Stimulated activated CD4-positive, alpha-beta T cell treated with anti-CD3 and anti-CD28 coated beads, Interleukin-15, amount 100 ng/mL, for 48 hours (primary cell): ENCODE measurements at regions not wholly inside any gene's neighbourhood (a gene's known extent, or its start where the extent isn't known, plus 50 kb on each side); places are given as distances from the start of the nearest gene placed in this dataset.

Experiments used
- DNase-seq, 2 donors: peaks; one replicate each; pipeline ENCODE4 v3.0.0-alpha.2; 2020; ENCODE audit warnings: low read depth in 2 of 2

GRCh38 chr10:104574838-104575237 is 66.3 kb upstream of the SORCS3 start:
- no peak for DNase-seq

- no peak for DNase-seq
Measured at GRCh38 chr10:104576611-104577010, 64.5 kb upstream of the SORCS3 start.

DNA sequence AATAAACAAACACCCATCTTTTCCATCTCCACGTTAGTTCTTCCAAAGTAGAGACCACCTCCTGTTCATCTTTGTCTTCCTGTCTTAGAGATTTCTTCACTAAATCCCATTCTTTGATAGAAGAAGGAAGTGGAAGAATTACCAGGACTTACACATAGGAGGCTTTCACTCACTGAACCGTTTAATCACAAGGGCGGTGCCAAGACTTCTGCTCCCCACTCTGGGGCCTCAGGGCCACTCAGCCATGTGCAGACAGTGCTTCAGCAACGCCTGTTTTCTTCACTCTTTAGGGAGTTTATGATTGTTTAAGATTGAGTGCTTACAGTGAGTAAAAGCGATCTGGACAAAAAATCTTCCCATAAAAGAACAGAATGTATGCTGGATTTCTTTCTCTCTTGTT is 63.9 kb upstream of the SORCS3 start:
- no peak for DNase-seq

- DNase-seq, result no peak
Measured at GRCh38 chr10:104577861-104578521, 63.1 kb upstream of the SORCS3 start.

- no peak for DNase-seq
Measured at GRCh38 chr10:104578671-104579070, 62.4 kb upstream of the SORCS3 start.

- DNase-seq, result no peak
Measured at GRCh38 chr10:104579136-104579535, 62.0 kb upstream of the SORCS3 start.

GRCh38 chr10:104580321-104580720 is 60.8 kb upstream of the SORCS3 start:
- DNase-seq, result no peak

- DNase-seq, result peak; percentile 43 to 61
Measured at GRCh38 chr10:104580774-104581675, 60.1 kb upstream of the SORCS3 start.

DNA sequence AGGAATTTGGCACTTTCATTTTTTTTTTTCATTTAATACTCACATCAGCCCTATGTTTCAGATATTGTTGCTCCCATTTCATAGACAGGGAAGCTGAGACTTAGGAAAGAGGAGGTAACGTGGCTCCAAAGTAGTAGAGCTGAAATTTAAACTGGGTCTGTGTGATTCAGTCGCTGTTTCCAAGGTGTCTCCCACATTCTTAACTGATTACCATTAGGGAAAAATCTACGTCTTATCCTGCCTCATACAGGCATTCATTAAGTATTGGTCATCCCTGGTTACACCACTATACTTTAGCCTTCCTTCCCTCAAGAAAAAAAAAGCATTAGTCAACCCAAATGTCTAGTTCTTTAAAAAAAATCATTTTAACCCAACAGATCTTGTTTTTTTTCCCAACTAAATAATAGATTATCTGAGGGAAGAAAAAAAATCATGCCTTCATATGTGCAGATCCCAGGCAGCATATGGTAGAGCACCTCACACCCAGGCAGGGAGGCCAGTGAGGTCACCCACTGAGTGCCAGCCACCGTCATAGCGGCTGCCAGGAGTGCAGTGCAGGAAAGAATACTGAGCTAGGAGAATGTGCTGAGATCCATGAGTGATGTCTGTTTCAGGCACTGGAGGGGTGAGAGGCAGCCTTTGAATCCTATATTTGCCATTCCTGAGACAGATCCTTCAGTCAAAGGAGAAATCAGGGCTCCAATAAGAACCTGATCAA is 59.0 kb upstream of the SORCS3 start:
- DNase-seq, result no peak

- no peak for DNase-seq
Measured at GRCh38 chr10:104582602-104582951, 58.5 kb upstream of the SORCS3 start.

GRCh38 chr10:104582966-104583365 is 58.1 kb upstream of the SORCS3 start:
- no peak for DNase-seq

DNA sequence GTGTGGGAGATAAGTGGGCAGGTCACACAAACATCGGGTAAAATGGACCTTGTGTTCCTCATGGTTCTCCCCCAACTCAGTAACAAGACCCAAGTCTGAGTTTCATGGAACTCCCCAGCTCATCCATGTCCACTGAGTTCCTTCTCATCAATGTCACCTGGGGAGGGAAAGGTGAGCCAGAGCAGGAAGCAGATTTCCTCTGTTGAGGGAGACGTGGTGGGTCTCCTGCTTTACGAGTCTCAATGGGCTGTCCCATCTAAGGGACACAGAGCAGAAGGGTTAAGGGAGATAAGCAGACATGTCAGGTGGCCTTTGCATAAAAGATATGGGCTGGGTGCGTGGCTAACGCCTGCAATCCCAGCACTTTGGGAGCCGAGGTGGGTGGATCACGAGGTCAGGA is 56.5 kb upstream of the SORCS3 start:
- no peak for DNase-seq

- DNase-seq, result no peak
Measured at GRCh38 chr10:104587751-104588150, 53.3 kb upstream of the SORCS3 start.

GRCh38 chr10:104589431-104589830 is 51.7 kb upstream of the SORCS3 start:
- DNase-seq, result no peak

DNA sequence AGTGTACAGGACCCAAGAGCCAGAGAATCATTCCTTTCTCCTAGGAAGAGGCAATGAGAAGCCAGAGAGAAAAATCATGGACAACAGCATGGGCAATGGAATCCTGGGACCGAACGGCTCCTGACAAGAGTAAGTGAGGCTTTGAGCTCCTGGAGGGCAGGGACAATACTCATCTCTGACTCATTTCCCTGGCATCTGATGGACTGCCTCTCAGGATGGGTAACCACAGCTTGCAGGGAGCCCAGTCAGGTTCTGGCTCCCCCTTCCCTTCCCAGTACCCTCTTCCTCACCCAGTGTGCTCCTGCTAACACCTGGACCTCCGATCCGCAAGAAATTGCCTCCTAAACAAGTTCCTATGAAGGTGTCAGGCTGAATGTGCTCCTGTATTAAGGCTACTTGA is 51.2 kb upstream of the SORCS3 start:
- no peak for DNase-seq
